H1 (cell line): ENCODE measurements at regions not wholly inside any gene's neighbourhood (a gene's known extent, or its start where the extent isn't known, plus 50 kb on each side); places are given as distances from the start of the nearest gene placed in this dataset.

Experiments
- CTCF ChIA-PET: fragments of 300-600 bp; sonication (Branson Sonifier 250); formaldehyde crosslinking; loops from one replicate; lab custom pipeline; 2021; ENCODE audit not compliant: partially characterized antibody; lab: Charles Lee
- POLR2A ChIA-PET: fragments of 300-600 bp; sonication (Branson Sonifier 250); formaldehyde crosslinking; loops from one replicate; lab custom pipeline; 2021; ENCODE audit warnings: inconsistent platforms; ENCODE audit not compliant: partially characterized antibody; lab: Charles Lee
- DNase-seq, 2 experiments: peaks; one replicate each; pipeline versions ENCODE4 v3.0.0 to v3.0.0-alpha.2; 2010 to 2022; ENCODE audit warnings: low spot score in 2 of 2, low read depth in 1 of 2, mixed read lengths in 1 of 2
- FAIRE-seq: peaks from 2 replicates; lab custom pipeline; 2011; peaks lifted over from hg19 to GRCh38; lab: Jason Lieb, UNC
- H2AFZ ChIP-seq: 2 replicates; pipeline ENCODE4 v1.8.1; 2012; ENCODE audit warnings: low read length, inconsistent platforms
- H2AK5ac ChIP-seq: 2 replicates; pipeline ENCODE4 v1.6.1; 2013; ENCODE audit warnings: low read depth, low read length
- H2BK120ac ChIP-seq: replicated peaks from 2 replicates; pipeline ENCODE3; 2013; ENCODE audit warnings: low read depth, low read length, inconsistent platforms
- H2BK12ac ChIP-seq: 2 replicates; pipeline ENCODE4 v1.6.1; 2013; ENCODE audit warnings: low read depth, low read length
- H2BK15ac ChIP-seq: 2 replicates; pipeline ENCODE4 v1.6.1; 2013; ENCODE audit warnings: low read length
- H2BK20ac ChIP-seq: 2 replicates; pipeline ENCODE4 v1.6.1; 2013; ENCODE audit warnings: low read length
- H2BK5ac ChIP-seq: 2 replicates; pipeline ENCODE4 v1.6.1; 2013; ENCODE audit warnings: low read depth, low read length
- H3K14ac ChIP-seq: 2 replicates; pipeline ENCODE4 v1.6.1; 2013; ENCODE audit warnings: inconsistent platforms; ENCODE audit not compliant: insufficient read length
- H3K18ac ChIP-seq: 2 replicates; pipeline ENCODE4 v1.6.1; 2013; ENCODE audit warnings: low read length; ENCODE audit errors: extremely low read depth
- H3K23ac ChIP-seq: 2 replicates; pipeline ENCODE4 v1.6.1; 2013; ENCODE audit warnings: inconsistent platforms; ENCODE audit not compliant: insufficient read length
- H3K23me2 ChIP-seq: 2 replicates; pipeline ENCODE4 v1.6.1; 2013; ENCODE audit warnings: low read depth, low read length
- H3K27ac ChIP-seq: 2 replicates; pipeline ENCODE4 v1.6.1; 2011; ENCODE audit warnings: low read depth, low read length, inconsistent platforms
- H3K27me3 ChIP-seq, 4 experiments: replicated peaks in 1 of 4; 1 replicate in 1 of 4; 2 replicates in 3 of 4; pipeline versions ENCODE4 v1.6.1 to v1.8.1; 2011 to 2013; ENCODE audit warnings: low read length in 3 of 4, mild to moderate bottlenecking in 3 of 4, inconsistent platforms in 2 of 4, mixed read lengths in 2 of 4, moderate library complexity in 1 of 4; ENCODE audit not compliant: control insufficient read depth in 3 of 4, insufficient read depth in 3 of 4; ENCODE audit errors: extremely low read depth in 1 of 4
- H3K36me3 ChIP-seq, 4 experiments: 2 replicates each; pipeline versions ENCODE4 v1.6.1 to v1.8.1; 2011 to 2013; ENCODE audit warnings: mild to moderate bottlenecking in 4 of 4, low read length in 3 of 4, moderate library complexity in 2 of 4, control low read depth in 1 of 4, inconsistent platforms in 1 of 4; ENCODE audit not compliant: insufficient read depth in 4 of 4, control insufficient read depth in 2 of 4
- H3K4ac ChIP-seq: replicated peaks from 2 replicates; pipeline ENCODE3; 2013; ENCODE audit warnings: low read length, low read depth, mixed read lengths, inconsistent platforms; ENCODE audit not compliant: insufficient read length
- H3K4me1 ChIP-seq, 4 experiments: replicated peaks in 1 of 4; 1 replicate in 1 of 4; 2 replicates in 3 of 4; pipeline versions ENCODE4 v1.6.1 to v1.8.1; 2011 to 2013; ENCODE audit warnings: low read length in 3 of 4, inconsistent platforms in 2 of 4, mixed read lengths in 1 of 4; ENCODE audit not compliant: insufficient read depth in 4 of 4, control insufficient read depth in 3 of 4
- H3K4me2 ChIP-seq, 2 experiments: 2 replicates each; pipeline versions ENCODE4 v1.6.1 to v1.8.1; 2011 to 2013; ENCODE audit warnings: low read depth in 2 of 2, low read length in 2 of 2, control low read depth in 1 of 2, inconsistent platforms in 1 of 2, mild to moderate bottlenecking in 1 of 2; ENCODE audit not compliant: insufficient read depth in 1 of 2
- H3K4me3 ChIP-seq, 4 experiments: fragments of 200-600, 300-600 bp in 1 of 4; sonication (generic), shearing (Covaris generic), sonication (Bioruptor Twin) in 1 of 4; 2 replicates each; pipeline versions ENCODE4 v1.5.1 to v1.8.1; 2011 to 2016; ENCODE audit warnings: low read length in 4 of 4, low read depth in 3 of 4, control low read depth in 2 of 4, inconsistent platforms in 2 of 4, mild to moderate bottlenecking in 2 of 4, mixed read lengths in 1 of 4, moderate library complexity in 1 of 4; ENCODE audit not compliant: insufficient read depth in 2 of 4; ENCODE audit errors: extremely low read depth in 1 of 4
- H3K56ac ChIP-seq: replicated peaks from 2 replicates; pipeline ENCODE3; 2013; ENCODE audit warnings: low read depth, mild to moderate bottlenecking, mixed read lengths, low read length, inconsistent platforms; ENCODE audit not compliant: insufficient read length
- H3K79me1 ChIP-seq: 2 replicates; pipeline ENCODE4 v1.6.1; 2013; ENCODE audit warnings: low read depth, low read length, control low read depth
- H3K79me2 ChIP-seq, 2 experiments: 2 replicates each; pipeline versions ENCODE4 v1.6.1 to v1.8.1; 2012 to 2013; ENCODE audit warnings: low read length in 2 of 2, mild to moderate bottlenecking in 2 of 2, inconsistent platforms in 1 of 2; ENCODE audit not compliant: insufficient read depth in 2 of 2, control insufficient read depth in 1 of 2
- H3K9ac ChIP-seq, 4 experiments: replicated peaks in 1 of 4; 1 replicate in 1 of 4; 2 replicates in 3 of 4; pipeline versions ENCODE4 v1.6.1 to v1.8.1; 2011 to 2013; ENCODE audit warnings: low read depth in 3 of 4, low read length in 3 of 4, control low read depth in 2 of 4, mild to moderate bottlenecking in 2 of 4, moderate library complexity in 2 of 4, inconsistent platforms in 1 of 4; ENCODE audit errors: extremely low read depth in 1 of 4
- H3K9me3 ChIP-seq, 2 experiments: 2 replicates each; pipeline versions ENCODE4 v1.6.1 to v1.8.1; 2012 to 2013; ENCODE audit warnings: mild to moderate bottlenecking in 2 of 2, moderate library complexity in 2 of 2, control low read depth in 1 of 2, inconsistent platforms in 1 of 2, low read depth in 1 of 2, low read length in 1 of 2, mixed read lengths in 1 of 2; ENCODE audit not compliant: insufficient read depth in 2 of 2
- H4K20me1 ChIP-seq, 2 experiments: replicated peaks in 1 of 2; 2 replicates each; pipeline versions ENCODE3 to v1.8.1; 2011 to 2013; ENCODE audit warnings: inconsistent platforms in 2 of 2, low read length in 2 of 2, mild to moderate bottlenecking in 1 of 2; ENCODE audit not compliant: insufficient read depth in 2 of 2, control insufficient read depth in 1 of 2
- H4K5ac ChIP-seq: 2 replicates; pipeline ENCODE4 v1.6.1; 2013; ENCODE audit warnings: low read length, low read depth, mixed read lengths, inconsistent platforms; ENCODE audit not compliant: insufficient read length
- H4K8ac ChIP-seq: 2 replicates; pipeline ENCODE4 v1.8.0; 2013; ENCODE audit warnings: mild to moderate bottlenecking, moderate library complexity, low read length, inconsistent platforms; ENCODE audit not compliant: insufficient read depth; ENCODE audit errors: extremely low read depth
- H4K91ac ChIP-seq: replicated peaks from 2 replicates; pipeline ENCODE3; 2013; ENCODE audit warnings: low read length, mixed read lengths, inconsistent platforms; ENCODE audit not compliant: insufficient read length
- BACH1 ChIP-seq: IDR thresholded peaks from 2 replicates; pipeline ENCODE4 v1.6.1; 2012; ENCODE audit warnings: low read length, improper control_type of control experiment
- CEBPB ChIP-seq: IDR thresholded peaks from 2 replicates; pipeline ENCODE4 v1.6.1; 2012; ENCODE audit warnings: low read depth, low read length
- KDM1A ChIP-seq: fragments of 200-600, 300-600 bp; sonication (generic); IDR thresholded peaks from 2 replicates; pipeline ENCODE4 v1.7.1; 2016; ENCODE audit warnings: mild to moderate bottlenecking, low read length, borderline replicate concordance
- POLR2AphosphoS5 ChIP-seq: IDR thresholded peaks from 2 replicates; pipeline ENCODE4 v1.6.1; 2011; ENCODE audit warnings: low read depth, low read length
- RXRA ChIP-seq: IDR thresholded peaks from 2 replicates; pipeline ENCODE4 v1.6.1; 2011; ENCODE audit warnings: low read depth, mild to moderate bottlenecking, low read length, moderate library complexity; ENCODE audit not compliant: insufficient read depth
- SIN3A ChIP-seq, 2 experiments: IDR thresholded peaks in 1 of 2; conservative IDR thresholded peaks in 1 of 2; 2 replicates each; pipeline ENCODE4 v1.6.1; 2011 to 2012; ENCODE audit warnings: low read length in 2 of 2, improper control_type of control experiment in 1 of 2, low read depth in 1 of 2, mild to moderate bottlenecking in 1 of 2
- SP1 ChIP-seq: IDR thresholded peaks from 2 replicates; pipeline ENCODE4 v1.6.1; 2011; ENCODE audit warnings: low read depth, low read length
- SP4 ChIP-seq: IDR thresholded peaks from 2 replicates; pipeline ENCODE4 v1.6.1; 2012; ENCODE audit warnings: low read length, inconsistent platforms
- SRF ChIP-seq: IDR thresholded peaks from 2 replicates; pipeline ENCODE4 v1.6.1; 2011; ENCODE audit warnings: mild to moderate bottlenecking, low read depth, low read length, moderate library complexity
- TAF1 ChIP-seq: IDR thresholded peaks from 2 replicates; pipeline ENCODE4 v1.6.1; 2011; ENCODE audit warnings: mild to moderate bottlenecking, low read depth, low read length
- WGBS, 2 experiments: shearing (Covaris generic) in 1 of 2; methylation state at CpG; one replicate each; pipeline versions ENCODE4 v1.1.6 to v1.1.7; 2013 to 2015; ENCODE audit warnings: low lambda C conversion rate in 2 of 2, mixed read lengths in 2 of 2, inconsistent platforms in 1 of 2, low coverage in 1 of 2, missing lambda C conversion rate in 1 of 2; ENCODE audit not compliant: insufficient replicate concordance in 2 of 2, insufficient coverage in 1 of 2, insufficient read length in 1 of 2; ENCODE audit errors: extremely low coverage in 1 of 2, missing lambda C conversion rate in 1 of 2; 5-methylcytosine and 5-hydroxymethylcytosine counted together
- TF ChIP-seq, protein P1 (sequence below), 3 experiments: IDR thresholded peaks; 1 replicate in 2 of 3; 2 replicates in 1 of 3; pipeline versions ENCODE4 v1.5.1 to v1.6.1; 2011; ENCODE audit warnings: low read length in 3 of 3, mild to moderate bottlenecking in 3 of 3, inconsistent platforms in 2 of 3, low read depth in 1 of 3, moderate library complexity in 1 of 3; ENCODE audit not compliant: insufficient read depth in 1 of 3; ENCODE audit errors: control extremely low read depth in 1 of 3

- Histone ChIP-seq H3K23ac (no peak overlapping the region), H3K9ac (no peak overlapping the region), H3K9me3 (no peaks in the 10 kb centered on the region), H2AK5ac (no peak overlapping the region), H3K4me1 (no peaks in the 10 kb centered on the region), H3K27ac (no peak overlapping the region), H3K79me2 (no peaks in the 10 kb centered on the region), H4K5ac (no peak overlapping the region), H4K91ac (no peak overlapping the region), H2BK5ac (no peak overlapping the region), H3K56ac (no peak overlapping the region), H3K4me2 (no peak overlapping the region), H3K23me2 (no peaks in the 10 kb centered on the region), H2BK15ac (no peak overlapping the region), H3K79me1 (no peaks in the 10 kb centered on the region), H3K27me3 (no peaks in the 10 kb centered on the region), H2AFZ (no peak overlapping the region), H2BK12ac (no peak overlapping the region), H3K14ac (no peak overlapping the region), H3K4ac (no peak overlapping the region), H4K8ac (no peak overlapping the region), H2BK20ac (no peak overlapping the region), H3K36me3 (no peaks in the 10 kb centered on the region), H2BK120ac (no peak overlapping the region), H4K20me1 (no peaks in the 10 kb centered on the region), H3K18ac (no peak overlapping the region), H3K4me3 (no peak overlapping the region)
- FAIRE-seq (no peak), DNase-seq (no peak)
- ChIA-PET POLR2A (no interaction called here), CTCF (interaction anchor here (1.3 kb wide), 1 partner anchor 14 kb away, joined by 5 read pairs; no protein-coding TSS in a partner anchor)
- WGBS, 2 experiments, result 95% methylated on average over 2 of the region's 2 CpGs; no CpG with 5 or more reads in 1 of the 2 experiments
- no peak for TF ChIP-seq SP1
- no peak for TF ChIP-seq SIN3A (conservative IDR thresholded peaks at IDR 0.05 in 1 of 2, IDR thresholded peaks at IDR 0.05 in 1 of 2; ENCODE audit: low read depth in 1 of 2, low read length in 2 of 2)
- no peak for TF ChIP-seq BACH1
- TF ChIP-seq CEBPB, result no peak
- TF ChIP-seq RXRA, result no peak
- no peak for TF ChIP-seq SRF
- TF ChIP-seq TAF1, result no peak
- TF ChIP-seq POLR2AphosphoS5, result no peak
- no peak for TF ChIP-seq SP4
- TF ChIP-seq, protein P1, sequence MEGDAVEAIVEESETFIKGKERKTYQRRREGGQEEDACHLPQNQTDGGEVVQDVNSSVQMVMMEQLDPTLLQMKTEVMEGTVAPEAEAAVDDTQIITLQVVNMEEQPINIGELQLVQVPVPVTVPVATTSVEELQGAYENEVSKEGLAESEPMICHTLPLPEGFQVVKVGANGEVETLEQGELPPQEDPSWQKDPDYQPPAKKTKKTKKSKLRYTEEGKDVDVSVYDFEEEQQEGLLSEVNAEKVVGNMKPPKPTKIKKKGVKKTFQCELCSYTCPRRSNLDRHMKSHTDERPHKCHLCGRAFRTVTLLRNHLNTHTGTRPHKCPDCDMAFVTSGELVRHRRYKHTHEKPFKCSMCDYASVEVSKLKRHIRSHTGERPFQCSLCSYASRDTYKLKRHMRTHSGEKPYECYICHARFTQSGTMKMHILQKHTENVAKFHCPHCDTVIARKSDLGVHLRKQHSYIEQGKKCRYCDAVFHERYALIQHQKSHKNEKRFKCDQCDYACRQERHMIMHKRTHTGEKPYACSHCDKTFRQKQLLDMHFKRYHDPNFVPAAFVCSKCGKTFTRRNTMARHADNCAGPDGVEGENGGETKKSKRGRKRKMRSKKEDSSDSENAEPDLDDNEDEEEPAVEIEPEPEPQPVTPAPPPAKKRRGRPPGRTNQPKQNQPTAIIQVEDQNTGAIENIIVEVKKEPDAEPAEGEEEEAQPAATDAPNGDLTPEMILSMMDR (IDR thresholded peaks at IDR 0.05; ENCODE audit: control extremely low read depth in 1 of 3, insufficient read depth in 1 of 3, low read depth in 1 of 3, low read length in 3 of 3), result no peak
- TF ChIP-seq KDM1A, result no peak
These were observed 544.3 kb upstream of the MIR17HG start for GRCh38 chr13:90803210-90803609.
